ENCODE measurements at regions not wholly inside any gene's neighbourhood (a gene's known extent, or its start where the extent isn't known, plus 50 kb on each side); places are given as distances from the start of the nearest gene placed in this dataset.

DNA sequence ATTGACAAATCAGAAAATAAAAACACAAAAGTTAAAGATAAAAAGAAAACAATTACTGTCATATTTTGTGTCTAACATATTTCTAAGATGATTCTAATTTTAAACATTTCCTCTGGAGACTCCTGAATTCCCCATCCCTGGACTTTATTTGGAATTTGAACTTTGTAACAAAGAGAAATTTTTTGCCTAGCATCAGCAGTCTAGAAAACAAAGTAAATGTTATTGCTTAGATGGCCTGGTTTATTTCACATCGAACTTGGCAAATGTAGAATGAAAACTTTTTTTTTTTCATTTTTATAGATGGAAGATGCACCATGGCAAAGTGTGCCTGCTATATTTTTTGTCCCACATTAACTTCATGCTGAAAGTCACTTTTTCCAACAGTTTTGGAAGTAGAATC, 159.1 kb downstream of the TBX18 start:
- no peak for TF ChIP-seq EZH2 (IDR thresholded peaks at IDR 0.05)
- no peak for TF ChIP-seq POLR2AphosphoS5 (IDR thresholded peaks at IDR 0.05; ENCODE audit: borderline replicate concordance, low read depth, low read length)
- TF ChIP-seq FOXP2 (optimal IDR thresholded peaks at IDR 0.05; ENCODE audit: control extremely low read depth, extremely low read length, insufficient read depth) = no peak

All from SK-N-MC (cell line).